HepG2 (cell line): ENCODE measurements at regions not wholly inside any gene's neighbourhood (a gene's known extent, or its start where the extent isn't known, plus 50 kb on each side); places are given as distances from the start of the nearest gene placed in this dataset.
"Not testable (repeated sequence)": the region's sequence is repeated elsewhere in the genome, so short reads cannot be mapped to it uniquely, and the experiment has no call there.

ENCODE experiments used
- ATAC-seq: fragments of 200-7000 bp; cut with Tn5 transposase; 3 replicates; pipeline ENCODE4 v1.9.1; 2020; ENCODE audit warnings: mild to moderate bottlenecking, moderate library complexity
- BruUV-seq: library from RNA; stranded (reverse); fragments of 400-500 nt; replicated peaks from 2 replicates; lab custom pipeline; 2021; lab: Mats Ljungman, UMichigan
- CTCF ChIA-PET: fragments of 300-600 bp; formaldehyde crosslinking; extraction: SDS; loops from one replicate; lab custom pipeline; 2021; ENCODE audit warnings: low total read pairs, inconsistent platforms, low intra/inter-chr PET ratio; lab: Yijun Ruan, JAX
- POLR2A ChIA-PET: fragments of 350-600 bp; sonication (Branson Sonifier 250); formaldehyde crosslinking; loops from one replicate; lab custom pipeline; 2020; ENCODE audit warnings: antibody characterized with exemption, inconsistent platforms; lab: Yijun Ruan, JAX
- DNase-seq: peaks from one replicate; pipeline ENCODE4 v3.0.0-alpha.2; 2015; ENCODE audit warnings: low spot score
- FAIRE-seq: peaks from 3 replicates; lab custom pipeline; 2011; peaks lifted over from hg19 to GRCh38; lab: Jason Lieb, UNC
- H2AFZ ChIP-seq: one replicate; pipeline ENCODE4 v1.6.1; 2011; ENCODE audit warnings: low read length, inconsistent platforms
- H3K27ac ChIP-seq: fragments of 300-600 bp; 3 replicates; pipeline ENCODE4 v1.8.0; 2011; ENCODE audit warnings: mixed run types, mild to moderate bottlenecking, mixed read lengths, low read length, inconsistent platforms; ENCODE audit not compliant: insufficient read depth; ENCODE audit errors: extremely low read length
- H3K27me3 ChIP-seq, 2 experiments: fragments of 200-600 bp in 1 of 2; 2 replicates in 1 of 2; 3 replicates in 1 of 2; pipeline versions ENCODE4 v1.6.0 to v1.8.0; 2011; ENCODE audit warnings: low read length in 2 of 2, mild to moderate bottlenecking in 2 of 2, moderate library complexity in 2 of 2, inconsistent platforms in 1 of 2; ENCODE audit not compliant: insufficient read depth in 2 of 2, control insufficient read depth in 1 of 2
- H3K36me3 ChIP-seq, 2 experiments: fragments of 200-600 bp in 1 of 2; replicated peaks in 1 of 2; 2 replicates in 1 of 2; 3 replicates in 1 of 2; pipeline versions ENCODE4 v1.5.1 to v1.8.0; 2011; ENCODE audit warnings: low read length in 2 of 2, inconsistent platforms in 1 of 2; ENCODE audit not compliant: insufficient read depth in 2 of 2, control insufficient read depth in 1 of 2
- H3K4me1 ChIP-seq: 2 replicates; pipeline ENCODE4 v1.5.1; 2012; ENCODE audit warnings: low read length, inconsistent platforms; ENCODE audit not compliant: insufficient read depth
- H3K4me2 ChIP-seq: 2 replicates; pipeline ENCODE4 v1.6.0; 2011; ENCODE audit warnings: low read depth, low read length, inconsistent platforms
- H3K4me3 ChIP-seq, 3 experiments: fragments of 200-600 bp in 1 of 3; sonication (generic), shearing (Covaris generic) in 1 of 3; replicated peaks in 1 of 3; 2 replicates each; pipeline ENCODE4 v1.5.1; 2011 to 2016; ENCODE audit warnings: low read length in 3 of 3, inconsistent platforms in 2 of 3, low read depth in 2 of 3, mild to moderate bottlenecking in 2 of 3, control low read depth in 1 of 3, mixed read lengths in 1 of 3; ENCODE audit not compliant: insufficient read depth in 1 of 3
- H3K79me2 ChIP-seq: one replicate; pipeline ENCODE4 v1.6.1; 2011; ENCODE audit warnings: low read length, inconsistent platforms; ENCODE audit not compliant: insufficient read depth
- H3K9ac ChIP-seq: 2 replicates; pipeline ENCODE4 v1.6.0; 2011; ENCODE audit warnings: mild to moderate bottlenecking, low read depth, low read length, inconsistent platforms; ENCODE audit not compliant: insufficient read depth
- H3K9me3 ChIP-seq: 2 replicates; pipeline ENCODE4 v1.5.1; 2012; ENCODE audit warnings: mild to moderate bottlenecking, low read length
- H4K20me1 ChIP-seq: 2 replicates; pipeline ENCODE4 v1.6.0; 2011; ENCODE audit warnings: inconsistent platforms, mild to moderate bottlenecking, low read length, moderate library complexity; ENCODE audit not compliant: insufficient read depth
- ATF7 ChIP-seq, 2 experiments: fragments of 450-650 bp in 1 of 2; sonication (generic) in 1 of 2; formaldehyde crosslinking in 1 of 2; IDR thresholded peaks; 2 replicates each; pipeline versions ENCODE4 v1.4.0 to v1.6.1; 2016 to 2020; ENCODE audit warnings: antibody characterized with exemption in 1 of 2, mild to moderate bottlenecking in 1 of 2, missing genetic modification reagents in 1 of 2
- CBX5 ChIP-seq: sonication (generic); formaldehyde crosslinking; IDR thresholded peaks from 2 replicates; pipeline ENCODE4 v1.4.0; 2020; ENCODE audit warnings: missing genetic modification reagents, borderline replicate concordance
- CEBPG ChIP-seq: IDR thresholded peaks from 2 replicates; pipeline ENCODE4 v1.6.1; 2016
- CREB1 ChIP-seq, 2 experiments: fragments of 450-650 bp in 1 of 2; IDR thresholded peaks; 2 replicates each; pipeline ENCODE4 v1.6.1; 2016 to 2017; ENCODE audit warnings: control low read depth in 1 of 2, mild to moderate bottlenecking in 1 of 2, missing compliant biosample characterization in 1 of 2, missing genetic modification characterization in 1 of 2
- FOSL2 ChIP-seq: sonication (generic); formaldehyde crosslinking; IDR thresholded peaks from 2 replicates; pipeline ENCODE4 v1.4.0; 2020; ENCODE audit warnings: missing genetic modification reagents
- HNF4A ChIP-seq: sonication (generic); formaldehyde crosslinking; IDR thresholded peaks from 2 replicates; pipeline ENCODE4 v1.4.0; 2020; ENCODE audit warnings: missing genetic modification reagents
- HNF4G ChIP-seq, 2 experiments: sonication (generic) in 1 of 2; formaldehyde crosslinking in 1 of 2; IDR thresholded peaks; 2 replicates each; pipeline versions ENCODE4 v1.4.0 to v1.6.1; 2011 to 2020; ENCODE audit warnings: borderline replicate concordance in 2 of 2, low read depth in 2 of 2, mild to moderate bottlenecking in 2 of 2, low read length in 1 of 2, missing genetic modification reagents in 1 of 2, moderate library complexity in 1 of 2
- NCOR1 ChIP-seq: fragments of 200-600 bp; sonication (generic); IDR thresholded peaks from 2 replicates; pipeline ENCODE4 v1.7.0; 2017; ENCODE audit warnings: antibody characterized with exemption, low read length, borderline replicate concordance
- NFYB ChIP-seq: sonication (generic); formaldehyde crosslinking; IDR thresholded peaks from 2 replicates; pipeline ENCODE4 v1.4.0; 2020; ENCODE audit warnings: missing genetic modification reagents
- POGZ ChIP-seq: sonication (generic); formaldehyde crosslinking; IDR thresholded peaks from 2 replicates; pipeline ENCODE4 v1.4.0; 2020; ENCODE audit warnings: mild to moderate bottlenecking, missing genetic modification reagents
- RARA ChIP-seq: IDR thresholded peaks from 2 replicates; pipeline ENCODE4 v1.6.1; 2016; ENCODE audit warnings: missing genetic modification reagents, missing compliant biosample characterization
- SMC3 ChIP-seq: IDR thresholded peaks from 2 replicates; pipeline ENCODE4 v1.6.1; 2011; ENCODE audit warnings: low read length, improper control_type of control experiment
- TRIM24 ChIP-seq: sonication (generic); formaldehyde crosslinking; IDR thresholded peaks from 2 replicates; pipeline ENCODE4 v1.8.0; 2022; ENCODE audit warnings: mild to moderate bottlenecking, missing genetic modification reagents
- ZBTB33 ChIP-seq: sonication (generic); formaldehyde crosslinking; IDR thresholded peaks from 2 replicates; pipeline ENCODE4 v1.4.0; 2020; ENCODE audit warnings: missing genetic modification reagents
- ZKSCAN1 ChIP-seq: fragments of 150-350 bp; IDR thresholded peaks from 2 replicates; pipeline ENCODE4 v1.6.1; 2014; ENCODE audit warnings: low read length
- ZMYM4 ChIP-seq: sonication (generic); formaldehyde crosslinking; IDR thresholded peaks from 2 replicates; pipeline ENCODE4 v1.8.1; 2023; ENCODE audit warnings: mild to moderate bottlenecking, missing genetic modification reagents
- ZNF652 ChIP-seq: IDR thresholded peaks from 2 replicates; pipeline ENCODE4 v1.6.1; 2016; ENCODE audit warnings: low read depth, borderline replicate concordance
- ZNF878 ChIP-seq: sonication (generic); formaldehyde crosslinking; IDR thresholded peaks from 2 replicates; pipeline ENCODE4 v1.8.1; 2023; ENCODE audit warnings: mild to moderate bottlenecking, missing genetic modification reagents, moderate library complexity
- WGBS: methylation state at CpG from one replicate; pipeline ENCODE4 v1.1.6; 2017; ENCODE audit warnings: low lambda C conversion rate; 5-methylcytosine and 5-hydroxymethylcytosine counted together
- in situ Hi-C: cut with HindIII; loops from 2 replicates; pipeline ENCODE4 v1.10.0; 2017; ENCODE audit warnings: low pct_unique_long_range_greater_than_20kb; ENCODE audit not compliant: extremely low pct_ligation_motif_present
- intact Hi-C: fragments of 100-400 bp; cut with micrococcal nuclease; formaldehyde crosslinking; loops from one replicate; pipeline ENCODE4 v1.10.0; 2022; ENCODE audit not compliant: unreplicated experiment

GRCh38 chr1:121494796-121495195 is 310.0 kb downstream of the SRGAP2C start:
- H3K27ac ChIP-seq, POLR2A ChIA-PET, BruUV-seq, H4K20me1 ChIP-seq, H3K79me2 ChIP-seq, H3K4me1 ChIP-seq, in situ Hi-C loops, DNase-seq, CTCF ChIA-PET, FAIRE-seq, H2AFZ ChIP-seq, H3K4me3 ChIP-seq, intact Hi-C loops, H3K9ac ChIP-seq, ATAC-seq, H3K4me2 ChIP-seq, H3K36me3 ChIP-seq, H3K9me3 ChIP-seq, H3K27me3 ChIP-seq: not testable (repeated sequence)

GRCh38 chr1:121511455-121511854 is 326.7 kb downstream of the SRGAP2C start:
- H3K27ac ChIP-seq; H3K27me3 ChIP-seq; H3K4me3 ChIP-seq; H3K79me2 ChIP-seq; in situ Hi-C loops; H3K9ac ChIP-seq; H4K20me1 ChIP-seq; BruUV-seq; CTCF ChIA-PET; H2AFZ ChIP-seq; H3K36me3 ChIP-seq; FAIRE-seq; TF ChIP-seq HNF4G (CRISPR knock-in tag; IDR thresholded peaks at IDR 0.05; ENCODE audit: borderline replicate concordance, low read depth); ATF7 (CRISPR knock-in tag; IDR thresholded peaks at IDR 0.05): not testable (repeated sequence)
- peaks cover 18% of the 10 kb centered on the region for H3K4me1 ChIP-seq
- POLR2A ChIA-PET: interaction anchor here (0.9 to 3.1 kb wide), 2 partner anchors 29 to 75 kb away, joined by 3 to 9 read pairs; no protein-coding TSS in a partner anchor
- WGBS: 41% methylated on average over 4 of the region's 5 CpGs
- H3K9me3 ChIP-seq: peaks cover 28% of the 10 kb centered on the region
- ATAC-seq (peak; percentile 62), DNase-seq (peak; percentile 72)
- intact Hi-C loops: loop anchor here (2.0 kb wide), 1 partner anchor 75 kb away; no protein-coding TSS in a partner anchor
- H3K4me2 ChIP-seq: peak overlapping the region; percentile 27; the same call in 1 of the 2 replicates
- TF ChIP-seq ZNF652 (CRISPR knock-in tag) (peak; percentile 69), HNF4A (CRISPR knock-in tag) (peak; percentile 73), HNF4G (IDR thresholded peaks at IDR 0.05; ENCODE audit: borderline replicate concordance, low read depth, low read length) (peak; percentile 62), ZBTB33 (CRISPR knock-in tag) (peak; percentile 92), CBX5 (CRISPR knock-in tag) (peak; percentile 49; the same call in 1 of the 2 replicates), RARA (CRISPR knock-in tag) (peak; percentile 65), CREB1 (IDR thresholded peaks at IDR 0.05) (0 out of 2 replicates have a peak, but pooled peaks have one; percentile 9), CREB1 (CRISPR knock-in tag; IDR thresholded peaks at IDR 0.05) (peak; percentile 45; the same call in 1 of the 2 replicates), ZKSCAN1 (0 out of 2 replicates have a peak, but pooled peaks have one; percentile 51), ZMYM4 (CRISPR knock-in tag) (peak; percentile 88), NCOR1 (peak; percentile 53; the same call in 1 of the 2 replicates), ATF7 (IDR thresholded peaks at IDR 0.05) (peak; percentile 24; the same call in 1 of the 2 replicates), CEBPG (CRISPR knock-in tag) (peak; percentile 87), ZNF878 (CRISPR knock-in tag) (0 out of 2 replicates have a peak, but pooled peaks have one; percentile 34), POGZ (CRISPR knock-in tag) (peak; percentile 84), SMC3 (peak; percentile 15; the same call in 1 of the 2 replicates), FOSL2 (CRISPR knock-in tag) (peak; percentile 62; the same call in 1 of the 2 replicates), TRIM24 (CRISPR knock-in tag) (peak; percentile 59; the same call in 1 of the 2 replicates), NFYB (peak; percentile 48)
